ENCODE measurements at regions not wholly inside any gene's neighbourhood (a gene's known extent, or its start where the extent isn't known, plus 50 kb on each side); places are given as distances from the start of the nearest gene placed in this dataset.

DNA sequence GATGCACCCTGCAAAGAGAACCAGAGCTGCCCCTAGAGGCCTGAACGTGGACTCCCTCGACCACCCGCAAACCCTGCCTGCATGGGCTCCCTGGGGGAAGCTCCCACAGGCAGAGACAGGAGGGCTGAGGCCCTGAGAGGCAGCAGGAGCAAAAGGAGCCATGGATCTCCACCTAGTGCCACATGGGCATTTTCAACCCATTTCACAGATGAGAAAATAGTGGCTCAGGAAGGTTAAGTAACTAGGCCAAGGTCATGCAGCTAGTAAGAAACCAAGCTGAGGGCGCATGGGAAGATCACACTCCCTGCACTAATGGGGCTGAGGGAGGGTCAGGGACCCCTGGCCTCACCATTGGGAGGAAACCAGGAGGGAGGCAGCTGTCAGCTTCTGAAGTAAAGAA is 271.7 kb upstream of the RAB6C start:
- Histone ChIP-seq H3F3A (ENCODE audit: low read length, unreplicated experiment) (no peaks in the 10 kb centered on the region), H3K4me3 (ENCODE audit: low read length) (no peak overlapping the region), H4K20me1 (ENCODE audit: low read length) (no peaks in the 10 kb centered on the region), H3K4me1 (ENCODE audit: insufficient read depth, low read length) (no peaks in the 10 kb centered on the region), H3K27ac (ENCODE audit: low read length) (no peak overlapping the region), H3K79me2 (ENCODE audit: low read length) (no peaks in the 10 kb centered on the region), H3K27me3 (ENCODE audit: low read length) (no peaks in the 10 kb centered on the region), H3K4me2 (ENCODE audit: low read length) (no peak overlapping the region), H3K9me3 (ENCODE audit: low read length) (no peaks in the 10 kb centered on the region), H3K9ac (ENCODE audit: low read length) (no peak overlapping the region), H2AFZ (ENCODE audit: low read length) (no peak overlapping the region), H3K36me3 (ENCODE audit: low read depth, low read length) (no peaks in the 10 kb centered on the region), H3K9me2 (replicated peaks; ENCODE audit: low read length) (no peaks in the 10 kb centered on the region)
- DNase-seq (no peak), ATAC-seq (no peak)
- ChIA-PET CTCF (no interaction called here), POLR2A (ENCODE audit: unreplicated experiment) (no interaction called here)
- intact Hi-C loops (cut with micrococcal nuclease), result no loop called here
- no peak for TF ChIP-seq EZH2 (IDR thresholded peaks at IDR 0.05; ENCODE audit: low read length, unreplicated experiment)
- no peak for TF ChIP-seq EZH2phosphoT487 (IDR thresholded peaks at IDR 0.05; ENCODE audit: borderline replicate concordance, low read length)
- TF ChIP-seq, protein P1, sequence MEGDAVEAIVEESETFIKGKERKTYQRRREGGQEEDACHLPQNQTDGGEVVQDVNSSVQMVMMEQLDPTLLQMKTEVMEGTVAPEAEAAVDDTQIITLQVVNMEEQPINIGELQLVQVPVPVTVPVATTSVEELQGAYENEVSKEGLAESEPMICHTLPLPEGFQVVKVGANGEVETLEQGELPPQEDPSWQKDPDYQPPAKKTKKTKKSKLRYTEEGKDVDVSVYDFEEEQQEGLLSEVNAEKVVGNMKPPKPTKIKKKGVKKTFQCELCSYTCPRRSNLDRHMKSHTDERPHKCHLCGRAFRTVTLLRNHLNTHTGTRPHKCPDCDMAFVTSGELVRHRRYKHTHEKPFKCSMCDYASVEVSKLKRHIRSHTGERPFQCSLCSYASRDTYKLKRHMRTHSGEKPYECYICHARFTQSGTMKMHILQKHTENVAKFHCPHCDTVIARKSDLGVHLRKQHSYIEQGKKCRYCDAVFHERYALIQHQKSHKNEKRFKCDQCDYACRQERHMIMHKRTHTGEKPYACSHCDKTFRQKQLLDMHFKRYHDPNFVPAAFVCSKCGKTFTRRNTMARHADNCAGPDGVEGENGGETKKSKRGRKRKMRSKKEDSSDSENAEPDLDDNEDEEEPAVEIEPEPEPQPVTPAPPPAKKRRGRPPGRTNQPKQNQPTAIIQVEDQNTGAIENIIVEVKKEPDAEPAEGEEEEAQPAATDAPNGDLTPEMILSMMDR (conservative IDR thresholded peaks at IDR 0.05; ENCODE audit: low read depth, low read length), result no peak
- BruUV-seq (replicated peaks), result no TSS peak

- no peaks in the 10 kb centered on the region for H3F3A ChIP-seq (ENCODE audit: low read length, unreplicated experiment)
- DNase-seq (no peak), ATAC-seq (no peak)
- no peaks in the 10 kb centered on the region for H3K9me2 ChIP-seq (replicated peaks; ENCODE audit: low read length)
- H3K27ac ChIP-seq (ENCODE audit: low read length), result no peak overlapping the region
- BruUV-seq (replicated peaks), result no TSS peak
- no peaks in the 10 kb centered on the region for H3K4me1 ChIP-seq (ENCODE audit: insufficient read depth, low read length)
- no peaks in the 10 kb centered on the region for H3K9me3 ChIP-seq (ENCODE audit: low read length)
- ChIA-PET CTCF (no interaction called here), POLR2A (ENCODE audit: unreplicated experiment) (no interaction called here)
- TF ChIP-seq, protein P1 (conservative IDR thresholded peaks at IDR 0.05; ENCODE audit: low read depth, low read length), result no peak
- TF ChIP-seq EZH2phosphoT487 (IDR thresholded peaks at IDR 0.05; ENCODE audit: borderline replicate concordance, low read length), result no peak
- no peak for TF ChIP-seq EZH2 (IDR thresholded peaks at IDR 0.05; ENCODE audit: low read length, unreplicated experiment)
- no peak overlapping the region for H3K4me3 ChIP-seq (ENCODE audit: low read length)
- no peaks in the 10 kb centered on the region for H3K36me3 ChIP-seq (ENCODE audit: low read depth, low read length)
- no peaks in the 10 kb centered on the region for H3K79me2 ChIP-seq (ENCODE audit: low read length)
- H3K4me2 ChIP-seq (ENCODE audit: low read length), result no peak overlapping the region
- H3K9ac ChIP-seq (ENCODE audit: low read length), result no peak overlapping the region
- no peak overlapping the region for H2AFZ ChIP-seq (ENCODE audit: low read length)
- intact Hi-C loops (cut with micrococcal nuclease), result no loop called here
- H3K27me3 ChIP-seq (ENCODE audit: low read length), result no peaks in the 10 kb centered on the region
- no peaks in the 10 kb centered on the region for H4K20me1 ChIP-seq (ENCODE audit: low read length)
These were observed 271.1 kb upstream of the RAB6C start for GRCh38 chr2:129708221-129708967.
